HL-60 (cell line): ENCODE measurements at regions not wholly inside any gene's neighbourhood (a gene's known extent, or its start where the extent isn't known, plus 50 kb on each side); places are given as distances from the start of the nearest gene placed in this dataset.

ENCODE experiments used
- CTCF ChIP-seq: IDR thresholded peaks from one replicate; pipeline ENCODE4 v1.5.1; 2011; ENCODE audit warnings: low read length, control low read depth, inconsistent platforms; ENCODE audit not compliant: insufficient read depth
- GABPA ChIP-seq: IDR thresholded peaks from 2 replicates; pipeline ENCODE4 v1.6.1; 2012; ENCODE audit warnings: low read depth
- POLR2AphosphoS5 ChIP-seq: IDR thresholded peaks from 2 replicates; pipeline ENCODE4 v1.6.1; 2012; ENCODE audit warnings: low read depth
- REST ChIP-seq: IDR thresholded peaks from 2 replicates; pipeline ENCODE4 v1.6.1; 2012; ENCODE audit warnings: low read depth; ENCODE audit not compliant: insufficient replicate concordance
- SPI1 ChIP-seq: IDR thresholded peaks from 2 replicates; pipeline ENCODE4 v1.6.1; 2012; ENCODE audit warnings: low read depth, mild to moderate bottlenecking, borderline replicate concordance

GRCh38 chr1:22281521-22282363 is 138.8 kb upstream of the WNT4 start:
- TF ChIP-seq REST (no peak), POLR2AphosphoS5 (no peak), CTCF (no peak), SPI1 (no peak), GABPA (no peak)
